Osteocyte (in vitro differentiated cells): ENCODE measurements at regions not wholly inside any gene's neighbourhood (a gene's known extent, or its start where the extent isn't known, plus 50 kb on each side); places are given as distances from the start of the nearest gene placed in this dataset.

Source experiments
- DNase-seq: peaks from one replicate; pipeline ENCODE4 v3.0.0; 2021; ENCODE audit warnings: mixed read lengths; ENCODE audit not compliant: unreplicated experiment; ENCODE audit errors: extremely low spot score
- H3K27ac Mint-ChIP-seq: one replicate; pipeline ENCODE4 v1.8.0; 2021; ENCODE audit warnings: mild to moderate bottlenecking, mixed read lengths; ENCODE audit not compliant: unreplicated experiment
- H3K27me3 Mint-ChIP-seq: one replicate; pipeline ENCODE4 v1.8.0; 2021; ENCODE audit warnings: mixed read lengths; ENCODE audit not compliant: unreplicated experiment
- H3K36me3 Mint-ChIP-seq: one replicate; pipeline ENCODE4 v1.8.0; 2021; ENCODE audit warnings: mixed read lengths; ENCODE audit not compliant: unreplicated experiment
- H3K4me1 Mint-ChIP-seq: one replicate; pipeline ENCODE4 v1.8.0; 2021; ENCODE audit warnings: mixed read lengths; ENCODE audit not compliant: unreplicated experiment
- H3K4me3 Mint-ChIP-seq: one replicate; pipeline ENCODE4 v1.8.0; 2021; ENCODE audit warnings: mild to moderate bottlenecking, moderate library complexity, mixed read lengths; ENCODE audit not compliant: unreplicated experiment
- H3K9me3 Mint-ChIP-seq: one replicate; pipeline ENCODE4 v1.8.0; 2021; ENCODE audit warnings: mixed read lengths; ENCODE audit not compliant: unreplicated experiment
- TF ChIP-seq, protein P1 (sequence below): fragments of 200-600 bp; sonication (generic); IDR thresholded peaks from 2 replicates; pipeline ENCODE4 v1.5.0; 2021; ENCODE audit warnings: antibody characterized with exemption, mild to moderate bottlenecking, moderate library complexity

DNA sequence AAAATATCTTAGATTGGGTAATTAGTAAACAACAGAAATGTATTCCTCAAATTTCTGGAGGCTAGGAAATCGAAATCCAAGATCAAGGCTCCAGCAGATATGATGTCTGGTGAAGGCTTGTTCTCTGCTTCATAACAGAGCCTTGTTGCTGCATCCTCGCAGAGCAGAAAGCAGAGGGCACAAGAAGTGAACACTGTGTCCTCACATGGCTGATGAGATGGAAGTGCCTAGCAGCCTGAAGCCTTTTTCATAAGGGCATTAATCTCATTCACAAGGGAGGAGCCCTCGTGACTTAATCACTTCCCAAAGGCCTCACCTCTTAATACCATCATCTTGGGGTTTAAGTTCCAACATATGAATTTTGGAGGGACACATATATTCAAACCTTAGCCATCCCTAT is 77.2 kb upstream of the FOXD3 start:
- Mint-ChIP-seq H3K36me3 (no peaks in the 10 kb centered on the region), H3K4me1 (no peaks in the 10 kb centered on the region), H3K4me3 (no peak overlapping the region), H3K27me3 (peaks cover 4% of the 10 kb centered on the region), H3K9me3 (no peaks in the 10 kb centered on the region), H3K27ac (no peak overlapping the region)
- TF ChIP-seq, protein P1, sequence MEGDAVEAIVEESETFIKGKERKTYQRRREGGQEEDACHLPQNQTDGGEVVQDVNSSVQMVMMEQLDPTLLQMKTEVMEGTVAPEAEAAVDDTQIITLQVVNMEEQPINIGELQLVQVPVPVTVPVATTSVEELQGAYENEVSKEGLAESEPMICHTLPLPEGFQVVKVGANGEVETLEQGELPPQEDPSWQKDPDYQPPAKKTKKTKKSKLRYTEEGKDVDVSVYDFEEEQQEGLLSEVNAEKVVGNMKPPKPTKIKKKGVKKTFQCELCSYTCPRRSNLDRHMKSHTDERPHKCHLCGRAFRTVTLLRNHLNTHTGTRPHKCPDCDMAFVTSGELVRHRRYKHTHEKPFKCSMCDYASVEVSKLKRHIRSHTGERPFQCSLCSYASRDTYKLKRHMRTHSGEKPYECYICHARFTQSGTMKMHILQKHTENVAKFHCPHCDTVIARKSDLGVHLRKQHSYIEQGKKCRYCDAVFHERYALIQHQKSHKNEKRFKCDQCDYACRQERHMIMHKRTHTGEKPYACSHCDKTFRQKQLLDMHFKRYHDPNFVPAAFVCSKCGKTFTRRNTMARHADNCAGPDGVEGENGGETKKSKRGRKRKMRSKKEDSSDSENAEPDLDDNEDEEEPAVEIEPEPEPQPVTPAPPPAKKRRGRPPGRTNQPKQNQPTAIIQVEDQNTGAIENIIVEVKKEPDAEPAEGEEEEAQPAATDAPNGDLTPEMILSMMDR: no peak
- no peak for DNase-seq

GRCh38 chr1:63248216-63248615 is 74.2 kb upstream of the FOXD3 start:
- H3K27ac Mint-ChIP-seq: no peak overlapping the region
- peaks cover 4% of the 10 kb centered on the region for H3K27me3 Mint-ChIP-seq
- H3K36me3 Mint-ChIP-seq: no peaks in the 10 kb centered on the region
- H3K4me3 Mint-ChIP-seq: no peak overlapping the region
- no peak for DNase-seq
- no peaks in the 10 kb centered on the region for H3K9me3 Mint-ChIP-seq
- TF ChIP-seq, protein P1: no peak
- H3K4me1 Mint-ChIP-seq: no peaks in the 10 kb centered on the region

DNA sequence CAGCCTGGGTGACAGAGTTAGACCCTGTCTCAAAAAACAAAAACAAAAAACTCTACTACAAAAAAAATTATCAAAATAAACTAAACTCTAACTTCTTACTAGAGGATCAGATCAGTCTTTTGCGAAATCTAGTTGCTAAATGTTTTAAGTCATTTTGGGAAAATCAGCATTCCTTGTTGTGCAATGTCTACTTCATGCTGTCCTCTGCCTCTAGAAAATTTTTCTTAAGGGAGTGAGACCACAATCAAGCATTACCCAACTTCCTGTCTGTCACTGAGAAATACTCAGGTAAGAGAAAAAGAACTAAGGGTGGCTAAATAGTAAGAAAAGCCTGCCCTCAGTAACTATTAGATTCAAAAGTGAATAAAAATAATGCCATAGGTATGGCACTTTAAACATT is 67.2 kb upstream of the FOXD3 start:
- TF ChIP-seq, protein P1: no peak
- no peaks in the 10 kb centered on the region for H3K4me1 Mint-ChIP-seq
- H3K9me3 Mint-ChIP-seq: no peaks in the 10 kb centered on the region
- no peak for DNase-seq
- no peaks in the 10 kb centered on the region for H3K36me3 Mint-ChIP-seq
- no peak overlapping the region for H3K27ac Mint-ChIP-seq
- no peak overlapping the region for H3K4me3 Mint-ChIP-seq
- H3K27me3 Mint-ChIP-seq: peaks cover 16% of the 10 kb centered on the region

DNA sequence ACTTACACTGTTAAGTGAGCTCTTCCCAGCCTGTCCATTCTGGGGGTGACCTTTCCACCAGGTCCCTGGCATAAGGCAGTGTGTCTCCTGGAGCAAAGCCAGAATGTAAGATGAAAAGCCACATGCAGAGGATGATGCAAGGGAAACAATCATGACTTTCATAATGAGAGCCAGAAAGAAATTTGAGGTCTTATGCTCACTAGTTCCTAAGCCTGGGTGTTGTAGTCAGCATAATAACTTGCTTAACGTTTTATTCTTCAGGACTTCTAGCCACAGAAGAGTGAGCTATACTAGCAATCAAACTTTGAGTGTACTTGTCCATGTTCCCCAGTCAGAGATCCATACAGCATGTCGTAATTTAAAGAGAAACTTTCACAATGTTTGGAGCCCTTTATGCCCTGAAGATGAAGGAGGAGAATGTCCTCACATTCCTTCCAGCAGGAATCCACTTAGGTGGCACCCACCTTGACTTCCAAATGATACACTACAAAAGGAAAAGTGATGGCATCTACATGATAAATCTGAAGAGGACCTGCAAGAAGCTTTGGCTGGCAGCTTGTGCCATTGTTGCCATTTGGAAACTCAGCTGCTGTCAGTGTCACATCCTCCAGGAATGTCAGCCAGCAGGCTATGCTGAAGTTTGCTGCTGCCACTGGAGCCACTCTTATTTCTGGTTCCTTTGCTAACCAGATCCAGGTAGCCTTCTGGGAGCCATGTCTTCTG is 60.5 kb upstream of the FOXD3 start:
- H3K27ac Mint-ChIP-seq: no peak overlapping the region
- no peak for DNase-seq

GRCh38 chr1:63262459-63262770 is 60.0 kb upstream of the FOXD3 start:
- Mint-ChIP-seq H3K27me3 (peaks cover 6% of the 10 kb centered on the region), H3K27ac (no peak overlapping the region), H3K36me3 (no peaks in the 10 kb centered on the region), H3K4me3 (no peak overlapping the region), H3K4me1 (no peaks in the 10 kb centered on the region), H3K9me3 (no peaks in the 10 kb centered on the region)
- no peak for DNase-seq
- TF ChIP-seq, protein P1: no peak

More for the DNA sequence above, 60.5 kb upstream of the FOXD3 start:
- TF ChIP-seq, protein P1: no peak
- H3K36me3 Mint-ChIP-seq: no peaks in the 10 kb centered on the region
- peaks cover 6% of the 10 kb centered on the region for H3K27me3 Mint-ChIP-seq
- no peaks in the 10 kb centered on the region for H3K4me1 Mint-ChIP-seq
- no peak overlapping the region for H3K4me3 Mint-ChIP-seq
- no peaks in the 10 kb centered on the region for H3K9me3 Mint-ChIP-seq
